ENCODE measurements at regions not wholly inside any gene's neighbourhood (a gene's known extent, or its start where the extent isn't known, plus 50 kb on each side); places are given as distances from the start of the nearest gene placed in this dataset.

- TF ChIP-seq ZC3H10 (CRISPR knock-in tag; IDR thresholded peaks at IDR 0.05) (no peak), PATZ1 (CRISPR knock-in tag; IDR thresholded peaks at IDR 0.05; ENCODE audit: borderline replicate concordance) (no peak), ISL1 (CRISPR knock-in tag; IDR thresholded peaks at IDR 0.05) (no peak), OSR1 (CRISPR knock-in tag; IDR thresholded peaks at IDR 0.05) (no peak), TOX (CRISPR knock-in tag; IDR thresholded peaks at IDR 0.05; ENCODE audit: borderline replicate concordance) (no peak), ZFP3 (CRISPR knock-in tag; IDR thresholded peaks at IDR 0.05) (no peak)
These were observed 188.6 kb upstream of the SH3BP4 start for GRCh38 chr2:234763002-234763873.

All from SK-N-SH treated with all-trans-retinoic acid at 6 μM for 48 hours (cell line).